ENCODE measurements at regions not wholly inside any gene's neighbourhood (a gene's known extent, or its start where the extent isn't known, plus 50 kb on each side); places are given as distances from the start of the nearest gene placed in this dataset.

- DNase-seq, result no peak
Measured at GRCh38 chr3:66165660-66166059, 55.1 kb upstream of the SLC25A26 start.

GRCh38 chr3:66164155-66164554, 56.6 kb upstream of the SLC25A26 start:
- no peak for DNase-seq

- DNase-seq, result no peak
Measured at GRCh38 chr3:66163222-66163621, 57.6 kb upstream of the SLC25A26 start.

- no peak for DNase-seq
Measured at GRCh38 chr3:66162766-66163165, 58.0 kb upstream of the SLC25A26 start.

- no peak for DNase-seq
Measured at GRCh38 chr3:66158933-66159683, 61.7 kb upstream of the SLC25A26 start.

GRCh38 chr3:66154444-66154861, 66.3 kb upstream of the SLC25A26 start:
- DNase-seq, result no peak

GRCh38 chr3:66153481-66154443, 67.0 kb upstream of the SLC25A26 start:
- no peak for DNase-seq

- DNase-seq, result no peak
Measured at GRCh38 chr3:66152336-66152735, 68.5 kb upstream of the SLC25A26 start.

- no peak for DNase-seq
Measured at GRCh38 chr3:66150977-66151376, 69.8 kb upstream of the SLC25A26 start.

- no peak for DNase-seq
Measured at GRCh38 chr3:66149269-66149668, 71.5 kb upstream of the SLC25A26 start.

GRCh38 chr3:66145408-66145733, 75.4 kb upstream of the SLC25A26 start:
- no peak for DNase-seq

GRCh38 chr3:66144568-66145407, 76.0 kb upstream of the SLC25A26 start:
- DNase-seq, result no peak

- no peak for DNase-seq
Measured at GRCh38 chr3:66142079-66142478, 78.7 kb upstream of the SLC25A26 start.

- no peak for DNase-seq
Measured at GRCh38 chr3:66140743-66141372, 79.9 kb upstream of the SLC25A26 start.

GRCh38 chr3:66140106-66140505, 80.7 kb upstream of the SLC25A26 start:
- no peak for DNase-seq

- no peak for DNase-seq
Measured at GRCh38 chr3:66139415-66139814, 81.4 kb upstream of the SLC25A26 start.

- peak; percentile 17 to 22 for DNase-seq
Measured at GRCh38 chr3:66138336-66139313, 82.2 kb upstream of the SLC25A26 start.

GRCh38 chr3:66136597-66136996, 84.2 kb upstream of the SLC25A26 start:
- DNase-seq, result no peak

GRCh38 chr3:66133853-66134445, 86.9 kb upstream of the SLC25A26 start:
- no peak for DNase-seq

- DNase-seq, result no peak
Measured at GRCh38 chr3:66133050-66133757, 87.6 kb upstream of the SLC25A26 start.

Data from activated CD4-positive, alpha-beta T cell treated with anti-CD3 and anti-CD28 coated beads, Interleukin-2, amount 50 U/mL, for 48 hours (primary cell).